Dermis blood vessel endothelial cell (primary cell): ENCODE measurements at regions not wholly inside any gene's neighbourhood (a gene's known extent, or its start where the extent isn't known, plus 50 kb on each side); places are given as distances from the start of the nearest gene placed in this dataset.

Experiments used
- DNase-seq: peaks from one replicate; pipeline ENCODE4 v3.0.0; 2010

DNA sequence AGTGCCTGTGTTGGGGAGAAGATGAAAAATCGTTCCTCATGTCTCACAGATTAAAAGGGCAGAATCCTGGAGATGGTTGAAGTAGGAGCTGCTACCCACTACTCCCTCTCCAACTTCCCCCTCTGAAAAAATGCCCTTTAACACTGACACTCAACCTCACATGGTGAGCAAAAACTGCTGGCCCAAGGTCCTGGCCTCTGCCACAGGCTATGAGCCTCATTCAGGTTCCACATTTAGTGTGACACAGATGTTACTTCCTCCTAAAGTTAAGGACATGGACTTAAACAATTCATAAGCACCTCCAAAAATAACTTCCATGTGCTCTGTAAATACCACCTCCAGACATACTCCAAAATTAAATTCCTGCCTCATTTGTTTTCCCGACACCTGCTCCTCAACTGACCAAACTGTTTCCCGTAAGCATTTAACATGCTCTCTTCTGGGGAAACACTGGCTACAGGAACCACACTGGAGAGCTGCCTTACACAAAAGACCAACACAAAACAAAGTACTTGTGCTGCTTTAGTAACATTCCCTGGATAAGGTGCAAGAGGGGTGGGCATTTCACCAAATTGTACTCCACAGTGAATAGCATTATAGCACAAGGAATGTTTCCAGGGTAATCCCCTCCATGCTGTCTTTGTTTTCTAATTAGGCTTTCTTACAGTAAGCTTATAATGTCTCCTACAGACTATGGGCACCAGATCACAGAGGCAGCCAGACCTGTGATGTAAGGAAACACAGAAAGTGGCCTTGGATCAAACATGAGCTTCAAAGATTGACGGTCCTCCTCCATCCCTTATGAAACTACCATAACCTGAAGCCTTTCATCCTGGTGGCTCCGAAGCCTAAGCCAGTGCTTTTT lies 57.0 kb downstream of the PHLDA1 start:
- peak; percentile 19 for DNase-seq

DNA sequence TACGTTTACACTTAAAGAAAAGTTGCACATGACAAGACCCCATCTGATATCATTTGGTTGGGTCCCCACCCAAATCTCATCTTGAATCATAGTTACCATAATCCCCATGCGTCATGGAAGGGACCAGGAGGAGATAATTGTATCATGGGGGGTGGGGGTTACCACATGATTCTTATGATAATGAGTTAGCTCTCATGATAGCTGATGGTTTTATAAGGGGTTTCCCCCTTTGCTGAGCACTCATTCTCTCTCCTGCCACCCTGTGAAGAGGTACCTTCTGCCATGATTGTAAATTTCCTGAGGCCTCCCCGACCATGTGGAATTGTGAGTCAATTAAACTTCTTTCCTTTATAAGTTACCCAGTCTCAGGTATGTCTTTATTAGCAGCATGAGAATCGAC lies 60.3 kb downstream of the PHLDA1 start:
- no peak for DNase-seq

DNA sequence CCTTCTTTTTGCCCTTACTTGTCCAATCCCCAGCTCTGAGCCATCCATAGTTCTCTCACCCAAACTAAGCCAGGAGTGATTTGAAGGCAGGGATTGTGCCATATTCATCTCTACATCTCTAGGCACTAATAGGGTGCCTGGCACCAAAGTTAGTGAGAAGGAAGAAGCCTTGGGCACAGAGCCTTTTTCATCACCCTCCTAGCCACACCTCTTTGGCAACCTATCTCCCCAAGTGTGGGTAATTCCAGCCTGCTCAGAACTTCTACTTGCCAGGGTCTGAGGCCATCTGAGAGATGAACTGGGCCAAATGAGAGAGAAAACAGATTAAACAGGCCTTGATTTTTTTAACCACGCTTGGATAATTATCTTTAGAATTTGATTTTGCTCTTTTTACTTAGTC lies 61.3 kb downstream of the PHLDA1 start:
- DNase-seq = no peak

DNA sequence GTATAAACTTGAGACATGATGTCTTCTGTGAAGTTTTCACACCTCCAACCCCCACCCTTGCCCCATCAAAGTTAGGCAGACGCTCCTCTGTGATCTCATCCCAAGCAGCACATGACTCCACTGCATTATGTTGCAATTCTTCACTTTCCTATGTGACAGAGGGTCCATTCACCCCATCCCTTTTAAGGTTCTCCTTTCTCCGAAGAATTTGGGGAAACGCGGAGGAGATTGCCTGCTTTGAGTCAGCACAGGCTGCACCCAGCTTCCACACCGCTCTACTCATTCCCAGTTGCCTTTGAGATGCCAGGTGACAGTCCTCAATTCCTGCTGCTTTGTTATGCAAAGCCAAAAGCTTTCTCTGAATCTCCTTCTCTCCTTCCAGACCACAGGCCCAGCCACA lies 61.8 kb downstream of the PHLDA1 start:
- no peak for DNase-seq

DNA sequence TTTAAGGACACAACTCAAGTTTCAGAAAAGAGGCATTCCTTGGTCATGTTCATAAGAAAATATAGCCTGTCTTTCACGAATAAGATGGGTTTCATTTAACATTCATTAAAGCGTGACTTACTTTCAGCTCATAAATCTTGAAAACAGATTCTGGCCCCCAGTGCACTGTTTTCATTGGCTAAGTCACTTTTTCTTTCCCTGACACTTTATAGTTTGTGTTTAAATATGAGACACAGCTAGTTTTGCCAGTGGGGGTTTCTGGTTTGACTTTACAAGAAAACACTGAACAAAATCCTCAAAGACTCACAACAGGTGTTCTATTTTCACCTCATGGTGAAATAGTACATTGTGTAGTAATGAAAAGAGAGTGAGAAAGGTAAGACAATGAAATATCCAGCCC lies 65.9 kb downstream of the PHLDA1 start:
- no peak for DNase-seq

DNA sequence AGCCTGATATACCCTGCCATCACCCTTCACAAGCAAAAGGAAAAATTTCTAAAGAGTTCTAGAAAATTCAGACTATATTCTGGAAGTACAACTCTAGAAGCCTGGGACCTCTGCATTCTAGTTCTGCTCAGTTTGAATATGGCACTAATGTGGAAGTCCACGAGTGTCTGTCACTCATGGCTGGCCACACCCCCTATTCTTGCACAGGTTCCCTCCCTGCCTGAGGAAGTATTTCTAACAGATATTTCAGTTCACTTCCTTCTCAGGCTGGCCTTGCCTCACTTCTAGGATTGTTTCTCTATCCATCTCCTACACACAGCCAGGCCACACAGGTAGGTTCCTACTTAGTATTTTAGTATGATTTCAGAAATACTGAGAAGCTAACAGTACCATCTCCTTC lies 67.4 kb downstream of the PHLDA1 start:
- DNase-seq = no peak

DNA sequence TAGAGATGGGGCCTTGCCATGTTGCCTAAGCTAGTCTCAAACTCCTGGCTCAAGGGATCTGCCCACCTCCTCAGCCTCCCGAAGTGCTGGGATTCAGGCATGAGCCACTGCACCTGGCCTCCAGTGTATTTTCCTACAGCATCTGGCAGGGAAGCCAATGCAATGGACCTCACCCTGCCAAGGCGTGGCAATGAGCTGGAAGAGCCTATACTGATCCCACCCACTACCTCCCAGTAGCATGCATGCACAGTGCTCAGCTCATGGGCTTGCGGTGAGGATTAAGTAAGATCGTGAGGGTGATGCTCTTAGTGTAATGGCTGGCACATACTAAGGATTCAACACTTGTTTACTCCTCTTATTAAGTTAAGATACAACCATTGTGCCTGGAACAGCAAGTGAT lies 69.7 kb downstream of the PHLDA1 start:
- no peak for DNase-seq

DNA sequence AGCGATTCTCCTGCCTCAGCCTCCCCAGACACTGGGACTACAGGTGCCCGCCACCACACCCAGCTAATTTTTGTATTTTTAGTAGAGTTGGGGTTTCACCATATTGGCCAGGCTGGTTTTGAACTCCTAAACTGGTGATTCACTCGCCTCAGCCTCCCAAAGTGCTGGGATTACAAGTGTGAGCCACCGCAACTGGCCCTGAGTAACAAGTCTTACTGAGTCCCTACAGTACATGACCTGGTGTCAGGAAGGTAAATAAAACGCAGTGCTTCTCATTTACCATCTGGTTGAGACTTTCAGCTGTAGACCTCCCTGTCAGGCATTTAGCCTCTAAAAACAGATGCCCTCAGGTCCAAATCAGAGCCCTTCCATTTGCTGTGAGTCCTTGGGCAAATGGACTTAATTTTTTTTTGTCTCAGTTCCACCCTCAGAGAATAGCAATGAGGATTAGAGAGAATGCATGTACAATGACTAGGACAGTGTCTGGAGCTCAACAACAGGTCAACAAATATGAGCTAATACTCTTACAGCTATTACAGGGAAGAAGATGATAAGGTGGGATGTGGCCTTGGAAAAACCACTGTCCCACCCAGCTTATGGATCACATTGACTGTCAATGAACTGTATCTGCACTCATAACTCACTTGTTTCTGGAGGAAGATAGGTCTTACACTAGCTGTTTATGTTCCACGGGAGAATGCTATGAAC lies 70.5 kb downstream of the PHLDA1 start:
- DNase-seq = no peak

DNA sequence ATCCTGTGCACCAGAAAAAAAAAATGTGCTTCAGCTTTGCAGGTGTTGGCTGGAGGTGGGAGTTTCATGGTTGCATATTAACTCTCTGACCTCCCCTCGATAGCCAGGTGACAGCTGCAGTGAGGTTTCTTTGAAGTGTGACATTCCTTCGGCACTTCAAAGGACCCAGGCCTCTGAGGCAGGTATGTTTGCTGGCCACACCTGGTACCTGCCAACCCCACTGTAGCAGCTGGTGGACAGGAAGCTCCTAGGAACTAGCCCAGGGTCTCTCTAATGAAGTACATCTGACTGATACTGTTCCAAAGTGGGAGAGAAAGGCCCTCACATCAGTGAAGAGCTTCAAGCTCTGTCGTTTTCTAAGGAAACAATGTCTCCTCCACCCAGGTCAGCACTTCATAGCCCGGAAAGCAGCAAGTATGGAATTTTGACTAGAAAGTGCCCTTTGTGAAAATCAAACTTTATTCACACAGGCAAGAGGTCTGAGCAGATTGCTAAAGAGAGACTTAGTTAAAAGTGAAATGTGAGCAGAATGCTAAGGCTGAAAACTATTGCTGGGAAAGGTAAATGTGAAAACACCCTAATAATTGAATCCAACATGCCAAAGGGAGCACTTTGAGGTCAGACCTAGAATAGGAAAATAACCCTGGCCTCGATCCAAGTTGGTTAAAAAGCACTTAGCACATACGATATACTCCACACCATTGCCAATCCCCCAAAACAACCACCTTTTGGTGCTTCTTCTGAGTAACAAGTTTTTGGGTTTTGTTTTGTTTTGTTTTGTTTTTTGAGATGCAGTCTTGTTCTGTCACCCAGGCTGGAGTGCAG lies 71.3 kb downstream of the PHLDA1 start:
- DNase-seq = peak; percentile 27

DNA sequence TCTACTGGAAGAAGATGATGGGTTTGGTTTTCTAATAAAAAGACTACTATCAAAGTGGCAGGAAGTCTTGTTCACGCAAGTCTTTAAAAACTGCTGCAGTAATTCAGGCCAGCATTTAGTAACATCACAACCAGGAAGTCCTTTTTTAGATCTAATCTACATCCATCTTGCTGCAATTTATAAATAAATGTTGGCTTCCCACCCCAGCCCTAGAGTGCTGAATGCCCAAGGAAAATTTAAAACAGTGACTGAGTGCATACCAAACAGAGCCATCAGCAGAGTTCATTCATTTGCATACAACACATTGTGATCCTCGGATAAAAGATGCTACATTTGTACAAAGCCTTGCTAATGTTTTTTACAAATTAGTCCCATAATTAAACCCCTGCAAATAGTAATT lies 72.1 kb downstream of the PHLDA1 start:
- DNase-seq = peak; percentile 15

DNA sequence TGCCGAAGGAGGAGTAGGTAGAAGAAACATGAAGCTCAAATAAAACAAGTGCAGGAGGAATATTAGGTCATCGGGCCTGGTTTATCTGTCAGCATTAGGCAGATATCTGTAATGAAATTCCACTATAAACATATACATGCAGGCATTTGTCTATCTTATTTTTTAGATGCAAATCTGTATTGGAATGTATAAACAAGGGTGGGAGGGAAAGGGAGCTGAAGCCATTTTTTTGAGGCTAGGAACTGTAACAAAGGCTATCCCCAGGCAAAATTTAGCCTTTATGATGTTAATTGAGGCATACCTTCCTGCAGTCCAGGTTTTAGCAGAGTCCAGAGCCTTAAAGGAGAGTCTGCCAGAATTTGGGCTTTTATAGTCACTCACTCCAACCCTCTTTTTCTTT lies 72.5 kb downstream of the PHLDA1 start:
- no peak for DNase-seq

DNA sequence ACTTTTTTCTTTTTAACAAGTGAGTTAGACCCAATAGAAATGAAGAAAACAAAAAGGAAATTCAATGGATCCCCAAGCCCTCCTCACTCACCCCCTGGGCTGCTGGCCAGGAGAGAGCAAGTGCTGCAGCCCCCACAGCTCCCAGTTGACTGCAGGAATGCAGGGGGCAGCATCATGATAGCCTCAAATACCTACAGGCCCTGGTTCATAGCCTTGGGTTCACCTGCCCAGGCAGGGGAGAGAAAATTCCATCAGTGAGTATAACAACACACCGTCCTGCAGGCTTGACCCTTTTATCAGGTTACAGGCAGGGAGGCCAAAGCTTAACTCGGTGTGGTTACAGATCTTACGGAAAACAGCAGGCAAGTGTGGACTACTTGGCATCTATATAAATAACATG lies 76.3 kb downstream of the PHLDA1 start:
- no peak for DNase-seq

DNA sequence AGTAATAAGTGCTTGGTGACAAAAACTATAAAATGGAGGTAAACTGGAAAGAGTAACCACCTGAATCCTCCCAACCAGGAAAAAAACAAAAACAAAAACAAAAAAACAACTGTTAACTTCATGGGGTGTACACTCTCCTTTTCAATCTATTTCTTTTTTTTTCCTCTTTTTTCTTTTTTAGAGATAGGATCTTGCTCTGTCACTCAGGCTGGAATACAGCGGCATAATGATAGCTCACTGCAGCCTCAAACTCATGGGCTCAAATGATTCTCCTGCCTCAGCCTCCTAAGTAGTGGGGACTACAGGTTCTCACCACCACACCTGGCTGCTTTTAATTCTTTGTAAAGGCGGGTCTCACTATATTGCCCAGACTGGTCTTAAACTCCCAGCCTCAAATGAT lies 76.8 kb downstream of the PHLDA1 start:
- no peak for DNase-seq

DNA sequence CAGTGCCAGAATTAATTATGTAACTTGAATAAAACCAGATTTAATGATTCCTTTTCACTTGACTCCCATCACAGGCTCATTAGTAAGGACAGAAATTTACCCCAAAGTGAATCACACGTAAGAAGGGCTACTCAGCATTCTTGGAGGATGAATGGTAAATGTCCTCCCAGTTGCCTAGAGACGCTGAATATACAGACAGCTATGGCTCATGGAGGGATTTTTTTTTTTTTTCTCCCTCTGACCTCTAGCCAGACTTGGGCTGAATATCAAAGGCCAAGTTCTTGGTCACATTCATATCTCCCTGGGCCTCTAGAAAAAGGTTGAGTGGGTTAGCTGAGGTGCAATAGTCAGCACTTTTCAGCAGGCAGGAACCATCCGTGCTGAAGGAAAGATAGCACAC lies 77.5 kb downstream of the PHLDA1 start:
- DNase-seq = peak; percentile 78

DNA sequence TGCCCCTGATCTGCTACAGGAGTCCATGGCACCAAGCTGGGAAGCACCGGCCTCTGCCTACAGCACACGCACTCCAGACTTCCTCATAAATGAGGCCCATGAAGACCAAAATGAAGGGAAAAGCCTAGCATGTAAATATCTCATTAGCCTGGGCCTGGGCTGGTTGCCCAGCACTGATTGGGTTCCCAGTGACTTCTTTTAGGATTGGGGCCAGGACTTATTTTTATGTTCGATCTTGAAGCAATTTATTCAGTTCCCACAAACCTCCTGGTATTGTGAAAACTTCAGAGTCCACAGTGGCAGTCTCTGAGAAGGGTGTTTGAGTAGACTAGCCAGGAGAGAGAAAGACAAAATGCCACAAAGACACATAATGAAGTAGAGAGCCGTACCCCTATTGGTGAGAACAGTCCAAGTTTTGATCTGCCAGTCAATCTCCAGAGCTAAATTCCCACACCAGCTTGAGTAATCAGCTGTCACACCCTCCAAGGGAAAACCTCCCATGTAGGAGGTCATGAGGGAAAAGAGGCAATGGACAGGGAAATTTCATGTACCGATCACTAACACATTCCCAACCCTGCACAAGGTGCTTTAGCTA lies 78.2 kb downstream of the PHLDA1 start:
- peak; percentile 22 for DNase-seq

DNA sequence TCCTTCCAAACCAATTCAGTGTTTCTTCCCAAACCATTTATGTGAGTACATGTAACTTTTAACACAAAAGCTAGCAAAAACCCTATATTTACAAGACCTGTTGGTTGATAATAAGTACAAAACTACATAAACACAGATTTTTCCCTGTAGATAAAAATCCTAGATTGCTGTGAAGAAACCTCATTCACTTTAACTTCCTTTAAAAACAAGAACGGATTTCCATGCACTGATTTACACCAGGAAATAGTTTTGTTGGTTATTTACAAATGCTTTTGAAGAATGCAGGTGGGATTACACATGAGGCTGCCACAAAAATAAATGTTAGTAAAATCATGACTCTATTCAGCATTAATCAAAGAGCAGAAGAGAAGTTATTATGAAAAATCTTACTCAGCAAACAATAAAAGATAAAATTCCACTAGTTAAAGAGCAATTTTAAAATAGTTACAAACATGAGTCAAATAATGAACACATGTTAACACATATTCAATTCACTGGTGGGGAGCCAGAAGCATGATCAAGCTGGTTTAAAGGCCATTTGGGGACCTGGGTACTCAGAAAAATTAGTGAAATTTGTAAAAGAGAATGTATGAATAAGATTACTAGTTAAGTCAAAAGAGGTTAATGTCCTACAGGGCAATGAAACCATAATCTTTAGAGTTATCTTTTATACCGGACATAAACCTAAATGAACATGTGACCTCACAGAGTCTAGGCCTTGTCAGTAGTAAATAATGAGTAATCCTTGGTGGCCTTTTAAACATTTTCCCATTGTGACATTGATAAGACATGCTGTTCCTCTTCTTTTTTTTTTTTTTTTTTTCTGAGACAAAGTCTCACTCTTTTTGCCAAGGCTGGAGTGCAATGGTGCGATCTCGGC lies 79.9 kb downstream of the PHLDA1 start:
- DNase-seq = peak; percentile 35

DNA sequence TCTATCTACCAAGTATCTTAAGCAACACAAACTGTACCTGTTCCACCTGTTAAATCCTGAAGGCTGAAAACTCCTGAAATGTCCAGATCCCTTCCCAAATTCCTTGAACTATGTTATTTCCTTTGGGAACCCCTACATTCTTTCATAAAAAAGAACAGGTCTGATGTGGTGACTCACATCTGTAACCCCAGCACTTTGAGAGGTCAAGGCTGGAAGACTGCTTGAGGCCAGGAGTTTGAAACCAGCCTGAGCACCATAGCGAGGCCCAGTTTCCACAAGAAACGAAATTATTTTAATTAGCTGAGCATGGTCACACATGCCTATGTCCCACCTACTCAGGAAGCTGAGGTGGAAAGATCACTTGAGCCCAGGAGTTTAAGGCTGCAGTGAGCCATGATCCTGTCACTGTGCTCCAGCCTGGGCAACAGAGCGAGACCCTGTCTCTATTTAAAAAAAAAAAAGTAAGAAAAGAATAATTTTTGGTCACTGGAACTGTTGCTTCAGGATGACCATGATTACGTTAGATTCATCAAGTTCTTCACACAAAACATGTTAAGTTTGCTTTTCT lies 84.3 kb downstream of the PHLDA1 start:
- DNase-seq = no peak

DNA sequence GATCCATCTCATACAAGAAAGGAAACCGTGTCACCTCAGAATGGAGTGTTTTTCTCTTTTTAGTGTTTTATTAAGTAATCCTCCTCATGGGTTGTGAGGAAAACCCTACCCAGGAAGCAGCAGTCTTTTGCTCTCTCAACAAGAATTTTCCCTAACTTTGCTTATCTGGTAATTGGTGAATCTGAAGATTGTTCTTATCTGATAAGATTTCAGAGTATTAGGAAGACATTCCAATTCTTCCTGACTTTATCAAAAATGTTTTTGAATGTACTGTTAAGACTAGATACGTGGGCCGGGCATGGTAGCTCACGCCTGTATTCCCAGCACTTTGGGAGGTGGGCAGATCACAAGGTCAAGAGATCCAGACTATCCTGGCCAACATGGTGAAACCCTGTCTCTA lies 86.0 kb downstream of the PHLDA1 start:
- no peak for DNase-seq

DNA sequence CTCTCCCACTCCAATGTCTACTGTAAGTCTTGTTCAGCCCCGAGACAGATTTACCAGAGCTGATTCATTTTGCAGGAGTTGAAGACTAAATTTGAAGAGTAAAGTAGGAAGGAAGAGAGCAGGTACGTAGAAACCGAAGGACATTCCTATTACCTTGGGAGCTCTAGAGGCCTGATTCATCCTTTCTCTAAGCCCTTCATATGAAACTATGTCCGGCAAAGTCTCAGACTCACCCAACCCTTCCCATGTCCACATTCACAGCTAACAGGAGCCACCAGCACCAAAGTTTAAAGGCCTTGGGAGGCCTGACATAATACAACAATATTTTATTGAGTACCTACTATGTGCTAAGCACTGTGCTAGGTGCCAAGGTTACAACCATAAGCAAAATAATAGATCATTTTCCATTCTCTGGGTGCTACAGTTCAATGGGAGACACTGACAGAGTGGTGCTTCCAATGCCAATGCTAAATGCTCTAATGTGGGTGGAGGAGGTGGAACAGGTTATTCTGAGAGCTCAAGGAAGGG lies 86.6 kb downstream of the PHLDA1 start:
- no peak for DNase-seq

DNA sequence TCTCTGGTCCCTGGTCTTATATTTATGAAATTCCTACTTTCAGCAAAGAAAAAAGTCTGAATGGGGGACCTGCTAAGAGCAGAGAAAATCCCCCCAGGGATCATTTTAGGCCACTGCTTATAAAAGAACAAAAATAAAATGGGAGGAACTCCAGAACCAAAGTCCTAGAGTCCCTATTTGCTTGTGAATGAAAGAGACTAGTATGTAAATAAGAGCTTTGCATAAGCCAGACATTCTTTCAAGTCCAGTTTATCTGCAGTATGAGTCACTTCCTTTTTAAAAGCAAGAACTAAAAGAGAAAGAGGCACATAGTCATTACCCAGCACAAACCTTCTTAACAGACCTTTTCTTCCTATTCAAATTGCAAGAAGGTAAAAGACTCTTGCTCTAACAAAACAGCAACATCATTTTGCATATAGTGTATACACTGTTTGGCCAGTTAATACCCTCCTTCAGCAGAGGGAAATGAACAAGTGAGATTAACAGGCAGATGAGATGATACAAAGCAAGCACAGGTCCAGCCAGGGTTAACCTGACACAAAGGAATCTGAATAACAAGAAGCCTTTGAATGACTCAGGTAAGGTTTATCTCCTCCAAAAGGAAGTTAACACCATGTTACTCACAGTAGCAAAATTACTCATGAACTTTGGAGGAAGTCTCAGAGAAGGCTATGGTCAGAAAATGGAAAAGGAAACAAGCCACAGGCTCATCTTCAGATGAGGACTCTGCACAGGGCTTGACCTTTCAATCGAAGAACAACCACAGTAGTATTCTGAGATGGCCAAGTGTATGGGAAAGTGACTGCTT lies 87.3 kb downstream of the PHLDA1 start:
- peak; percentile 80 for DNase-seq

DNA sequence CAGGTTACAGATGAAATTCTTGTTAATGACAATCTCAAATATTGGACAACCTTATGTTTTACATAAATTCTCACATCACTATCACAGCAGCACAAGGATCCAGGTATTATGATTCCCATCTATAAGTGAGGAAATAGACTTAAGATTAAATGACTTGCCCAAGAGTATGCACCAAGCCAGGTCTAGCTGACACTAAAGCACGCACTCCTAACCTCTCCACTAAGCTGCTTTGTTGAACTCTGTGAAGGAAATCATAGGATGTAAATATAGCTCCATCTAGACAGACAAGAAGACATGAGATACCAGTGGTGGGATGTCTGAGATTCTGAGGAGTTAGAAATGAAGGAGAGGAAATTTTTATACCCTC lies 87.9 kb downstream of the PHLDA1 start:
- no peak for DNase-seq
